HUES48 (cell line): ENCODE measurements at regions not wholly inside any gene's neighbourhood (a gene's known extent, or its start where the extent isn't known, plus 50 kb on each side); places are given as distances from the start of the nearest gene placed in this dataset.

Experiments used
- H3K27ac ChIP-seq: one replicate; pipeline ENCODE4 v1.7.0; 2013; ENCODE audit warnings: low read depth, low read length, inconsistent platforms
- H3K27me3 ChIP-seq: 2 replicates; pipeline ENCODE4 v1.6.1; 2013; ENCODE audit warnings: mild to moderate bottlenecking, low read length; ENCODE audit not compliant: control insufficient read depth, insufficient read depth
- H3K36me3 ChIP-seq: 2 replicates; pipeline ENCODE4 v1.6.1; 2013; ENCODE audit warnings: low read length; ENCODE audit not compliant: control insufficient read depth, insufficient read depth
- H3K4me1 ChIP-seq: 2 replicates; pipeline ENCODE4 v1.6.1; 2013; ENCODE audit warnings: mild to moderate bottlenecking, low read length; ENCODE audit not compliant: control insufficient read depth, insufficient read depth
- H3K4me3 ChIP-seq: 2 replicates; pipeline ENCODE4 v1.5.1; 2013; ENCODE audit warnings: mild to moderate bottlenecking, low read depth, low read length
- H3K9ac ChIP-seq: 2 replicates; pipeline ENCODE4 v1.6.1; 2013; ENCODE audit warnings: mild to moderate bottlenecking, low read depth, low read length, moderate library complexity
- H3K9me3 ChIP-seq: 2 replicates; pipeline ENCODE4 v1.6.1; 2013; ENCODE audit warnings: low read length; ENCODE audit not compliant: control insufficient read depth, insufficient read depth

DNA sequence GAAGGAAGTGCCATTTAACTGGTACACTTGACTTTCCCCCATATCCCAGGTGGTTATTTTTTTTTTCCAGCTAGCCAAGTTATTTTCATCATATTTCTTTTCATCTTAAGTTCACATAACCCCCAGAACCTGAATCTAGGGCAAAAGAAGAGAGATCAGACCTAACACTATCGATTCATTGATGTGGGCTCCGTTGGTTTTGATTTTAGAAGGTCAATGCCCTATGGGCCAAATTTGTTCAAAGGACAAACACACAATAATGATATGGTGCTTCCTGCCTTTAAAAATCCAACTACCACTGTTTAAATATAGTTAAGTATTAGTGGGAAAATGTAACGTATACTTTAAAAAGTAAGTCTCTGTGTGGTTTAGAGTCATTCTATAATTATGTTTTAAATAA is 665.7 kb downstream of the ZNF674 start:
- H3K27ac ChIP-seq: no peak overlapping the region

DNA sequence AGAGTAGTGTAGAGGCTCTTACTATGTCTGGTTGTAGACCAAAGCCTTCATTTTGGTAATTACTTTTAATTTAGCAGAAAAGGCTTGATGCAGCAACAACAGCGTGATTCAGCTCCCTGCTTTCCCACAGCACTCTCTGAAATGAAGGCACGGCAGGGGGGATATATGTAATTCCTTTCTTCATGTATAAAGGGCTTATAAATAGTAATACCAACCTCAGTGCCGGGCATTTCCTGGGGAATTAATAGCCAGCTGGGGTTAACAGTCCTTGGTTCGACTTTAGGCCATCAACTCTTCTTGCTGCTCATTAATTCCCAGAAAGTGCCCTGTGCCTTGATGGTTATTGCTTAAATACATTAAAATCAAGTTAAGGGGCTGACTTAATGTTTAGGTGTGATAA is 669.0 kb downstream of the ZNF674 start:
- Histone ChIP-seq H3K27ac (no peak overlapping the region), H3K4me3 (no peak overlapping the region), H3K27me3 (no peaks in the 10 kb centered on the region), H3K36me3 (no peaks in the 10 kb centered on the region), H3K4me1 (peaks cover 20% of the 10 kb centered on the region), H3K9ac (no peak overlapping the region), H3K9me3 (no peaks in the 10 kb centered on the region)

More for the DNA sequence above, 665.7 kb downstream of the ZNF674 start:
- no peaks in the 10 kb centered on the region for H3K9me3 ChIP-seq
- H3K9ac ChIP-seq: no peak overlapping the region
- no peak overlapping the region for H3K4me3 ChIP-seq
- no peaks in the 10 kb centered on the region for H3K36me3 ChIP-seq
- no peaks in the 10 kb centered on the region for H3K27me3 ChIP-seq
- H3K4me1 ChIP-seq: peaks cover 14% of the 10 kb centered on the region

DNA sequence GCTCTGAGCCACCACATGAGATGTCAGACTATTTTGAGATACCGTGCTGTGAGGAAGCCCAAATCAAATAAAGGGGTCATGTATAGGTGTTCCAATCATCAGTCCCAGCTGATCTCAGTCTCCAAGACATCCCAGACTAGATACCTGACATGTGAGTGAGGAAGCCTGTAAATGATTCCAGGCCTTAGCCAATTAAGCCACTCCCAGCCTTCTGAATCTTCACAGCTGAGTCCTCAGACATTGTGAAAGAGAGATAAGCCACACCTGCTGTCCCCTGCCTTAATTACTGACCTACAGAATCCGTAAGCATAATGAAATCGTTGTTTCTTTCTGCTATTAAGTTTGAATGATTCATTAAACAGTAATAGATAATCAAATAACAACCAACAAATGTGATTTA is 671.4 kb downstream of the ZNF674 start:
- H3K9ac ChIP-seq: no peak overlapping the region
- no peaks in the 10 kb centered on the region for H3K9me3 ChIP-seq
- no peak overlapping the region for H3K4me3 ChIP-seq
- H3K27ac ChIP-seq: no peak overlapping the region
- peaks cover 16% of the 10 kb centered on the region for H3K4me1 ChIP-seq
- H3K36me3 ChIP-seq: no peaks in the 10 kb centered on the region
- no peaks in the 10 kb centered on the region for H3K27me3 ChIP-seq

DNA sequence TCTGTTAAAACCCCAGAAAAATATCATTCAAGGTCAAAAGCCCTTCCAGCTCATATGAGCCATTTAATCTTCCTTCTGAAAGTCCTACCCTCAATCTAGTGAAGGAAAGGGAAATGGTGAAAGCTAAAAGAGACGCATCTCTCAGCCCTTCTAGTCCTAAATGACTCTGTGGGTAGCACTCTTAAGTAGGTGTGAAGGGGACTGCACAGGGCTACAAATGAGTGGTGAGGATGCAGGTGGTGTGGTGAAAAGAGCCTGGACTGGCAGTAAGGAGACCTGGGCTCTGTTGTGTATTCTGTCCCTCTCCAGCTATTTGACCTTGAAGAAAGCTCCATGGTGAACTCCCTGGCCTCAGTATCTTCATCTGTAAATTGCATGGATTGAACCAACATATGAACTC is 671.8 kb upstream of the DIPK2B start:
- Histone ChIP-seq H3K27ac (no peak overlapping the region), H3K9ac (no peak overlapping the region), H3K9me3 (no peaks in the 10 kb centered on the region), H3K27me3 (no peaks in the 10 kb centered on the region), H3K4me3 (no peak overlapping the region), H3K36me3 (no peaks in the 10 kb centered on the region), H3K4me1 (peaks cover 16% of the 10 kb centered on the region)

DNA sequence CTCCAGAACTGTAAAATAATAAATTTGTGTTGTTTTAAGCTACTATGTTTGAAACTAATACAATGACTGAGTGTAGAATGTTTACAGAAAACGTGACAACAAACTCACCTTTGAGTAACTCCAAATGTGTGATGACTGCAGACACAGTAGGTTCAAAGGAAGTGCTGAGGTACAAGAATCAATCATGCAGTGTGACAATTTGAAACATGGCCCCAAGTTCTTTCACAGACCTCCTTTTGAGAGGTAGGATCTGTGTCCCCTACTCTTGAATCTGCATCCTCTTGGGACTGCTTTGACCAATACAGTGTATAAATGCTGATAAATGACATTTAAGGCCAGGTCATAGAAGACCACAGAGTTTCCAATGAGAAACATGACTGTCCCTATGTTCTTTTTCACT is 667.7 kb upstream of the DIPK2B start:
- Histone ChIP-seq H3K4me1 (peaks cover under 1% of the 10 kb centered on the region; the same call in 1 of the 2 replicates), H3K9ac (no peak overlapping the region), H3K27me3 (no peaks in the 10 kb centered on the region), H3K4me3 (no peak overlapping the region), H3K36me3 (no peaks in the 10 kb centered on the region), H3K9me3 (no peaks in the 10 kb centered on the region), H3K27ac (no peak overlapping the region)

DNA sequence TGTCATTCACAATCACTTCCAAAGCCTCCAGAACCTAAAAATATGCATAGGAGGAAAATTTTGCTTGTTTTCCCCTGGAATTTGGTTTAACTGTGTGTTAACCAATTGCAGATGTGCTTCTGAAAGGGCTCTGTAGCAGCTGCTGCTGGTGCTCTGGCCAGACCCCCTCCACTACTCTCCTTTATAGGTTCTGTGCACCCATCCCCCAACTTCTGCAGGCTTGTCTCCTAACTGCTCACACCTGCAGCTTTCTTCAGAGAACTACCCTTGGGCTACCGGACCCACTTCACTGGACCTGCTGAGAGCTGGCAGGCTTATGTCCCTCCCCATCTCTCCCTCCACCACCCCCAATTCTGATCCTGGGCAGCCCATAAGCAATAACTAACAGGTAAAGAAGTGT is 662.1 kb upstream of the DIPK2B start:
- Histone ChIP-seq H3K9ac (no peak overlapping the region), H3K4me1 (peaks cover 12% of the 10 kb centered on the region), H3K27me3 (no peaks in the 10 kb centered on the region), H3K9me3 (no peaks in the 10 kb centered on the region), H3K27ac (no peak overlapping the region), H3K36me3 (no peaks in the 10 kb centered on the region), H3K4me3 (no peak overlapping the region)

DNA sequence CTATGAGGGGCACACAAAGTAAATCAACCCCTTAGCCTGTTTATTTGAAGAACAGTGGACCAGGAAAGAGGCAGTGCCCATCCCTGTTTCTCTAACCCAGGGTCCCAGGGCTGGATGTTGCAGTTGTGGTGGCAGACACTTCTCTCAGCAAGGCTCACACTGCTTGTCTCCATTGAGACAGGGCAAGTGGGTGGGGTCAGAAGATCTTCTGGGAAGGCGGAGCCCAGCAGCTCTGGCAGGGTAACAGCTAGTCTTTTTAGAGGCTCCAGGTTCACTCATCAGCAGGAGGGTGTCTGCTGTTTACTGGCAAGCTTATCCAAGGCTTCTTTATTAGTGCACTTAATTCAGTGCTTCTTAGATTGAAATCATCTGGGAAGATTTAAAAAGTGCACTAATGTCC is 659.8 kb upstream of the DIPK2B start:
- H3K9ac ChIP-seq: no peak overlapping the region
- H3K9me3 ChIP-seq: no peaks in the 10 kb centered on the region
- no peaks in the 10 kb centered on the region for H3K36me3 ChIP-seq
- H3K4me3 ChIP-seq: no peak overlapping the region
- peaks cover 14% of the 10 kb centered on the region for H3K4me1 ChIP-seq
- no peak overlapping the region for H3K27ac ChIP-seq
- H3K27me3 ChIP-seq: no peaks in the 10 kb centered on the region

DNA sequence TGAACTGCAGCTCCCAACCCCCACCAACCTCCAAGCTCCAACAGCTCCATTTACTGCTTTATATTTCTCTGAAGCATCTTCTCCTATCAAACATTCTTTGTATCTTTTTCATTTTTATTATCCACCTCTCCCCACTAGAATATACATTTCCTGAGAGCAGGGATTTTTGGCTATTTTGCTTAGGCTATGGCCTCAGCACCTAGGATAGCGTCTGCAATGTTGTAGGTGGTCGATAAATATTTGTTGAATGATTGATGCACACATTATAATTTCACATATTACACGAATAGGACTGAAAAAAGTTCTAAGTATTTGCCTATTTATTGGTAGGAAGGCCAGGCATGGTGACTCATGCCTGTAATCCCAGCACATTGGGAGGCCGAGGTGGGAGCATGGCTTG is 658.7 kb upstream of the DIPK2B start:
- no peaks in the 10 kb centered on the region for H3K36me3 ChIP-seq
- no peaks in the 10 kb centered on the region for H3K27me3 ChIP-seq

DNA sequence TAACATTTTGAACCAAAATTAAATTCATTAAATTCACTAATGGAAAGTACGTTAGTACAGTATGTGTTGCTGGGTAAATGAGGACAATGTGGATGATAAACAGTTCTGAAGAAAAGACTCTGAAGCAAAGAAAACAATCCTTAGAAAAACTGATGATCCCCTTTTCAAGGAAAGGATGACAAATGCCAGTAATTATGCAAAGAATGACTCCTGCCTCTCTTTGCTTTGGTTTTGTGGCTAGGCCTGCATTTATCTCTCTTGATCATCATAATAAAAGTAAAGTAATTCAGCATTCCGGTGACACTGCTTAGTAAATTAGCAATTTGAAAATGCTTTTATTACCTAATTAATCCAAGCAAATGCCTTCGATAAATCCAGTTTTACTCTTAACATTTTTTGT is 652.2 kb upstream of the DIPK2B start:
- no peaks in the 10 kb centered on the region for H3K27me3 ChIP-seq
- no peaks in the 10 kb centered on the region for H3K9me3 ChIP-seq
- H3K27ac ChIP-seq: peak overlapping the region; percentile 88
- H3K36me3 ChIP-seq: peaks cover 13% of the 10 kb centered on the region
- H3K4me1 ChIP-seq: peaks cover 49% of the 10 kb centered on the region
- H3K4me3 ChIP-seq: peak overlapping the region; percentile 84; the same call in 1 of the 2 replicates
- H3K9ac ChIP-seq: no peak overlapping the region; the same call in 1 of the 2 replicates

More for the DNA sequence above, 658.7 kb upstream of the DIPK2B start:
- Histone ChIP-seq H3K27ac (no peak overlapping the region), H3K9me3 (no peaks in the 10 kb centered on the region), H3K4me3 (no peak overlapping the region), H3K4me1 (peaks cover 24% of the 10 kb centered on the region), H3K9ac (no peak overlapping the region)

DNA sequence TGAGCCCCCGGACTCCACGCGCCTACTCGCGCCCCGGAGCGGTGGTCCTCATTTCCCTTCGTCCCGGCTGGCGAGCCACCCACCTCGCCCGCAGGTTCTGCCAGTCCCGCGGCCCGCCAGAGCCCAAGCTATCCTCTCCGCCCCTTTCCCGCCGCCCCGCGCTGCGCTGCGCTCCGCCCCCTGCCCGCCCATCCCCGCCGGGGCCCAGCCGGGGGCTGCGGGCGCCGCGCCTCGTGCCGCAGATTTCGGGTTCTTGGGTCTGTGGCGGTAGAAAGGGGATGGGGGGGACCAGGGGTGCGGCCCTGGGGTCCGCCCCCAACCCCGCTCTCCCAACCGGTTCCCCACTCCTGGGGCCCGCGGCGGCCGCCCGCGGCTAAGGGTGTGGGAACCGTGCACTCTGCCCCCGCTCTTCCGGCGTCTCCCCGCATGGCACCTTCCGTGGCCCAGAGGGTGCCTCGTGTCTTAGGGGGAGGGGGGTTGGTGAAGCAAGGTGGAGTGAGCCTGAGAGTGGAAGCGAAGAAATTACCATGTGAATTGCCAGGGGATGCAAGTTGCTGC is 650.8 kb upstream of the DIPK2B start:
- Histone ChIP-seq H3K27ac (peak overlapping the region; percentile 88), H3K27me3 (no peaks in the 10 kb centered on the region), H3K36me3 (peaks cover 27% of the 10 kb centered on the region), H3K4me1 (peaks cover 52% of the 10 kb centered on the region), H3K9me3 (no peaks in the 10 kb centered on the region), H3K4me3 (peak overlapping the region; percentile 84), H3K9ac (peak overlapping the region; percentile 93)

DNA sequence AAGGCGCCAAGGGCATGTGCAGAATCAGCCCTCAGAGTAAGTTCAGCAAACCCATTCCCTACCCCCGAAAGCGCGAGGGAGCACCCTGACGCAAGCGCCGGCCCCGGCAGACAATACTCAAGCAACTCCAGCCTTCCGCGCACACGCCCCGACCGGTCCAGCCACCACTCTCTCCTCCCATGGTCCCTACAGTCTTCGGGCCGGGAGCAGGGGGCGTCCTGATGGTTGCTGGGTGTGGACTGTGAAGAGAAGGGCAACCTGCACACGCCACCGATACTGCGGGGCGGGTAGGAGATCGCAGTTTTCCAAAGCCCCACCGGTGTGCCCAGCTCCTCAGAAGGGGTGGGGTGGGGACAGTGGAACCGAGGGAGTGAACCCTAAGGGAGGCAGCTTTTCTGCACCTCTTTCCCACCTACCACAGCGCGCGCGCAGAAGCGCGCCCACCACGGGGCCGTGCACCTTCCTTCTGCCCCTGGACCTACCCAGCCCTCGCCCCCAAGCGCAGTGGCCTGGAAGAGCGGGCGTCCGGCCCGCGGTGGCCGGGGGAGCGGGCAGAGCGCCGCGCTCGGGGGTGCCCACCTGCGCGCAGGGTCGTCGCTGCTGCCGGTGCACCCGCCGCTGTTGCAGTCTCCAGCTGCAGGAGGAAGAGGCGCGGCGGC is 650.2 kb upstream of the DIPK2B start:
- Histone ChIP-seq H3K27ac (peak overlapping the region; percentile 88), H3K4me1 (peaks cover 52% of the 10 kb centered on the region), H3K27me3 (no peaks in the 10 kb centered on the region), H3K9ac (peak overlapping the region; percentile 93), H3K36me3 (peaks cover 33% of the 10 kb centered on the region), H3K4me3 (peak overlapping the region; percentile 84), H3K9me3 (no peaks in the 10 kb centered on the region)
